NB4 (cell line): ENCODE measurements at regions not wholly inside any gene's neighbourhood (a gene's known extent, or its start where the extent isn't known, plus 50 kb on each side); places are given as distances from the start of the nearest gene placed in this dataset.

Source experiments
- CTCF ChIP-seq: IDR thresholded peaks from one replicate; pipeline ENCODE4 v1.5.1; 2012; ENCODE audit warnings: low read depth, low read length
- MAX ChIP-seq: IDR thresholded peaks from 2 replicates; pipeline ENCODE4 v1.6.1; 2011; ENCODE audit warnings: low read depth, low read length
- MYC ChIP-seq: IDR thresholded peaks from 2 replicates; pipeline ENCODE4 v1.6.1; 2011; ENCODE audit warnings: low read depth, low read length
- POLR2A ChIP-seq: IDR thresholded peaks from 2 replicates; pipeline ENCODE4 v1.6.1; 2011; ENCODE audit warnings: mild to moderate bottlenecking; ENCODE audit not compliant: insufficient read length; ENCODE audit errors: extremely low read depth

- TF ChIP-seq POLR2A (no peak), CTCF (no peak), MAX (no peak), MYC (no peak)
Measured at GRCh38 chr13:64810750-64811149, 2419.4 kb downstream of the PCDH9 start.
